SU-DHL-6 (cell line): ENCODE measurements at regions not wholly inside any gene's neighbourhood (a gene's known extent, or its start where the extent isn't known, plus 50 kb on each side); places are given as distances from the start of the nearest gene placed in this dataset.

Experiments
- CTCF ChIP-seq: fragments of 200-600 bp; sonication (generic); IDR thresholded peaks from one replicate; pipeline ENCODE4 v1.5.1; 2017; ENCODE audit warnings: antibody characterized with exemption, mild to moderate bottlenecking, low read length, moderate library complexity; ENCODE audit not compliant: insufficient read depth, poor library complexity, severe bottlenecking
- EZH2phosphoT487 ChIP-seq: fragments of 200-600 bp; sonication (generic), shearing (Covaris generic); conservative IDR thresholded peaks from 2 replicates; pipeline ENCODE4 v1.6.1; 2018; ENCODE audit warnings: mild to moderate bottlenecking, antibody characterized with exemption, low read length, moderate library complexity, mixed read lengths

GRCh38 chrX:20499763-20500162 lies 233.1 kb upstream of the RPS6KA3 start:
- TF ChIP-seq CTCF (no peak), EZH2phosphoT487 (no peak)
